ENCODE measurements at regions not wholly inside any gene's neighbourhood (a gene's known extent, or its start where the extent isn't known, plus 50 kb on each side); places are given as distances from the start of the nearest gene placed in this dataset.

GRCh38 chr9:106052735-106053134, 358.4 kb downstream of the TMEM38B start:
- Mint-ChIP-seq H3K4me3 (ENCODE audit: unreplicated experiment) (no peak overlapping the region), H3K27ac (ENCODE audit: unreplicated experiment) (no peak overlapping the region), H3K36me3 (ENCODE audit: low read depth, unreplicated experiment) (no peaks in the 10 kb centered on the region), H3K4me1 (ENCODE audit: unreplicated experiment) (peaks cover 7% of the 10 kb centered on the region), H3K27me3 (ENCODE audit: unreplicated experiment) (no peaks in the 10 kb centered on the region), H3K9me3 (ENCODE audit: unreplicated experiment) (no peaks in the 10 kb centered on the region)
- TF ChIP-seq CTCF (IDR thresholded peaks at IDR 0.05; ENCODE audit: unreplicated experiment), result no peak
- no peak for DNase-seq (ENCODE audit: low spot score)

GRCh38 chr9:106056328-106056727, 362.0 kb downstream of the TMEM38B start:
- no peak for TF ChIP-seq CTCF (IDR thresholded peaks at IDR 0.05; ENCODE audit: unreplicated experiment)
- Mint-ChIP-seq H3K27ac (ENCODE audit: unreplicated experiment) (no peak overlapping the region), H3K4me3 (ENCODE audit: unreplicated experiment) (no peak overlapping the region), H3K36me3 (ENCODE audit: low read depth, unreplicated experiment) (peaks cover 6% of the 10 kb centered on the region), H3K9me3 (ENCODE audit: unreplicated experiment) (no peaks in the 10 kb centered on the region), H3K27me3 (ENCODE audit: unreplicated experiment) (peaks cover 3% of the 10 kb centered on the region), H3K4me1 (ENCODE audit: unreplicated experiment) (peaks cover 7% of the 10 kb centered on the region)
- DNase-seq (ENCODE audit: low spot score), result no peak

GRCh38 chr9:106058460-106058859, 364.1 kb downstream of the TMEM38B start:
- Mint-ChIP-seq H3K36me3 (ENCODE audit: low read depth, unreplicated experiment) (peaks cover 6% of the 10 kb centered on the region), H3K4me3 (ENCODE audit: unreplicated experiment) (no peak overlapping the region)

GRCh38 chr9:106059886-106060285, 365.5 kb downstream of the TMEM38B start:
- Mint-ChIP-seq H3K27ac (ENCODE audit: unreplicated experiment) (no peak overlapping the region), H3K4me3 (ENCODE audit: unreplicated experiment) (no peak overlapping the region), H3K9me3 (ENCODE audit: unreplicated experiment) (no peaks in the 10 kb centered on the region), H3K27me3 (ENCODE audit: unreplicated experiment) (peaks cover 3% of the 10 kb centered on the region), H3K4me1 (ENCODE audit: unreplicated experiment) (no peaks in the 10 kb centered on the region), H3K36me3 (ENCODE audit: low read depth, unreplicated experiment) (peaks cover 6% of the 10 kb centered on the region)
- no peak for DNase-seq (ENCODE audit: low spot score)
- no peak for TF ChIP-seq CTCF (IDR thresholded peaks at IDR 0.05; ENCODE audit: unreplicated experiment)

More at GRCh38 chr9:106058460-106058859, 364.1 kb downstream of the TMEM38B start:
- no peak overlapping the region for H3K27ac Mint-ChIP-seq (ENCODE audit: unreplicated experiment)
- H3K4me1 Mint-ChIP-seq (ENCODE audit: unreplicated experiment), result no peaks in the 10 kb centered on the region
- TF ChIP-seq CTCF (IDR thresholded peaks at IDR 0.05; ENCODE audit: unreplicated experiment), result no peak
- H3K9me3 Mint-ChIP-seq (ENCODE audit: unreplicated experiment), result no peaks in the 10 kb centered on the region
- DNase-seq (ENCODE audit: low spot score), result no peak
- H3K27me3 Mint-ChIP-seq (ENCODE audit: unreplicated experiment), result peaks cover 3% of the 10 kb centered on the region

- no peak overlapping the region for H3K27ac Mint-ChIP-seq (ENCODE audit: unreplicated experiment)
- no peaks in the 10 kb centered on the region for H3K9me3 Mint-ChIP-seq (ENCODE audit: unreplicated experiment)
- TF ChIP-seq CTCF (IDR thresholded peaks at IDR 0.05; ENCODE audit: unreplicated experiment), result no peak
- peaks cover 3% of the 10 kb centered on the region for H3K27me3 Mint-ChIP-seq (ENCODE audit: unreplicated experiment)
- peaks cover 6% of the 10 kb centered on the region for H3K36me3 Mint-ChIP-seq (ENCODE audit: low read depth, unreplicated experiment)
- no peak for DNase-seq (ENCODE audit: low spot score)
- no peak overlapping the region for H3K4me3 Mint-ChIP-seq (ENCODE audit: unreplicated experiment)
- H3K4me1 Mint-ChIP-seq (ENCODE audit: unreplicated experiment), result no peaks in the 10 kb centered on the region
These were observed 366.5 kb downstream of the TMEM38B start for GRCh38 chr9:106060885-106061284.
